HG03460 (cell line): ENCODE measurements at regions not wholly inside any gene's neighbourhood (a gene's known extent, or its start where the extent isn't known, plus 50 kb on each side); places are given as distances from the start of the nearest gene placed in this dataset.

Experiments used
- ATAC-seq: cut with Tn5 transposase; IDR thresholded peaks from one replicate; pipeline ENCODE4 v1.9.1; 2021; ENCODE audit not compliant: unreplicated experiment

DNA sequence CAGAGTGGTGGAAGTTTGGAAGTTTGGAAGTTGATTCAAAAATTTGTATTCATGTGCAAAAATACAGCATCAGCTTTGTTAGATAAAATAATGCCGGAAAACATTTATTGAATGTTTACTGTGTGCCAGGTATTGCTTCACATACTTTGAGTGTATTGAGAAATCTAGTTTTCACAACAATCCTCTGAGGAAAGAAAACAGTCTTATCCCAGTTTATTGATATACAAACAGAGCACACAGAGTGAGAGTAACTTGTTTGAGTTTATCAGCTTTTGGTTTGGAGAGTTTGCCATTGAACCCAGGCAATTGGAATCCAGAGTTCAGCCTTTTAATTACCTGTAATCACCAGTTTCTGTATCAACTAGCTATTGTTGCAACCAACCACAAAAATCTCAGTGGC lies 127.2 kb upstream of the RPS6KA3 start:
- ATAC-seq: no peak

DNA sequence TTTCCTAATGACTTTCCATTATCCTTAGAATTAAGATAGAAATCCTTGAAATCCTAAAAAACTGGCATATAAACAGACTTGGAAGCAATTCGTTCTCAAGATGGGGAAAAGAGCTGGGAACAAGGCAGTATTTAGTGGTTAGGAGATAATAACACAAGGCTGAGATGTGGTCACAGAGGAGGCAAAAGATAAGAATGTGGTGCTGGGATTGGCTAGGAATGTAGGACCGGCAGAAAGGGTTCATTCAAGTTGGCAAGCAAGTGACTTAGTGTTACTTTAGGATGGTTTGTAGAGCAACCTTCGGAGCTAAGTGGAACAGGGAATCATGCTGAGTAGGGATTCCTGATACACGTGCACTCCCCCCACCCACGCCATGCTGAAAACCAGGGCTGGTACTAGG lies 121.9 kb upstream of the RPS6KA3 start:
- no peak for ATAC-seq

DNA sequence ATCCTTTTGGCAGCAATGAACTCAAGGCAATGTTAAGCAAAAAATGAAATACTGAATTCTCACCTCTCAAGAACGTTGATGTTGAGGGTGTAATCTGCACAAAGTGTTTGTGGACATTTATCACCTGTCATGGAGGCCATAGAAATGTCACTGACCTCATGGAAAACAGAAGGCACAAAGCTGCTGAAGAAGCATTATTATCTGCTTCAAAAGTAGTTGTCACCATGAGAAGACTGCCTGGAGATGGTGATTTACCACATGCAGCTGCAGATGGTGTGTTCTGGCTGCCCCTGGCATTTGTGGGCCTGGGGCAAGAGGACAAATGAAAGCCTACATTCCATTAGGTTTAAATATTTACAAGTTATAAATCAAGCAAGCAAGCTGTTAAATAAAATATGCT lies 116.8 kb upstream of the RPS6KA3 start:
- ATAC-seq: no peak

DNA sequence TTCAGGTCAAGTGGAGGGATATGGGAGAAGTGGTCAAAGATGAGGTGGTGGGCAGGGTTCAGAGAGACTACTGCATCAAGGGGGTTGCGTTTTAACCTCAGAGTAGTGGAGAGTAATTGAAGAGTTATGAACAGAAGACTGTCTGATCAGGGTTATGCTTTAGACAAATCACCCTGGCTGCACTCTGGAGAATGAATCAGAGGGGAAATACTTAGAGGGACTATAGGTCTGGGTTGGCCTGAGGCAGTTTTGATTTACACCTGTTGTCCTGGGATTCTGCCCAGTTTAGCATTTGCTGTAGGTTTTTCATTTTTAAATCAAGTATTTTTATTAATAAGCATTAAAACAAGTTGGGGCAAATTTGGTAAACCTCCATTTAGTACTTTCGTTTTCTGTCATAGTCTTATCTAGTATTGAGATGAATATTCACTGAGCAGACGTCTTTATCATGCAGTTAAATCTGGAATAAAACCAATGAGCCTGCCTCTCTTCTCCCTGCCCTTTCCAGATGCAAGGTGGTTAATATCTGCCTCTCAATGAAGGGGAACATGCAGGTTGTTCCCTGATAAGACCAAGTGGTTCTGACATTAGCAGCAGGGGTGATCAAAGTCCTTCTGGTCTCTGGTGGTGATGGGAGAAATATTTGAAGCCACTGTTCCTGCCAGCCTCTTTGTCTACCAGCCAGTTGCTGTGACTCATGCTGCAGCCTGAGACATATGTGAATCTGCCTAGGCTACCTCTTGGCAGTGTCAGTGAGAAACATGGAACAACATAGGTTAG lies 116.0 kb upstream of the RPS6KA3 start:
- peak; percentile 48 for ATAC-seq

DNA sequence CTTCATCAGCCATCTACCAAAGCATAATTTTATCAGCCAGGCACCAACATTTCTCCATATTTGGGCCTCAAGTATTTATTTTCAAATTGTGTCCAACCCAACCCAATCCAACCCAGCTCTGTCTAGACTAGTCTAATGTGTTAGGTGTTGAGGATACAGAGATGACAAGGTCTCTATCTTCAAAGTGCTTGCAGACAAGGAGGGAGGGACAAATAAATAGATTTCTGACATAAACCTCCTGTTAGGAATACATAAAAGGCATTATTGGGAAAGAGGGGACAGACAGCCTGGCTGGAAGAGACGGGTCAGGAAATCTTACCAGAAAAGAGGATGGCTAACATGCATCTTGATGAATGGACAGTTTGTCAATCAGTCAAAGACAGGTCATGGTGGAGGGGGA lies 115.4 kb upstream of the RPS6KA3 start:
- no peak for ATAC-seq

DNA sequence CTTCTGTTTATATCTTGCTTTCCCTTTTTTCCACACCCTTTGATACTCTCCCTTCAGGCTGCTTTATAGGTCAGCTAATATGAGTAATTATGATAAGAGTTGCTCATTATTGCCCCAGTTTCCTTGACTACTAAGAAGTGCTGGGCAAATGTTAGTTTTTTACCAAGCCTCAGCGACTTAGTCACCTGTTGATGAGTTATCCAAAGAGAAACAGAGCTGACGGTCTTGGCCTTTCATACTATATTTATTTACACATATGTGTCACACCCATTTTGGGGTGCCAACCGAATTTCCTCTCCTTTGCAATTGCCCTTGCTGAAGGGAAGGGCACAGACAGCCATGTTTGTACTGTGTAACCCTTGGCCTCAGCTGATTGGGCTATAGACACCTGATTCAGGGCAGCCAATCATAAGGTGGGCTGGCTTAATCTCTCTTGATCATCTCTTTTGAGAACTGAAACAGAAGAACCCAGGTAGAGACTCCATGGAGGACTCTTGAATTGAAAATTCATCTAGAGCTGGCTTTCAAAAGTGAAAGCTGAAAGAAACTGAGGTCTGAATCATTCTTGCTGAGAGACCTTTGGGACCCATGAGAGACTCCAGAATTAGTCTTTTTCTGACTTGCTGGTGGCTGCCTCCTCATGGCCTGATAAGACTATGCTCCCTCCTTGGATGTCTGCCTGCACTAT lies 111.7 kb upstream of the RPS6KA3 start:
- peak; percentile 53 for ATAC-seq

DNA sequence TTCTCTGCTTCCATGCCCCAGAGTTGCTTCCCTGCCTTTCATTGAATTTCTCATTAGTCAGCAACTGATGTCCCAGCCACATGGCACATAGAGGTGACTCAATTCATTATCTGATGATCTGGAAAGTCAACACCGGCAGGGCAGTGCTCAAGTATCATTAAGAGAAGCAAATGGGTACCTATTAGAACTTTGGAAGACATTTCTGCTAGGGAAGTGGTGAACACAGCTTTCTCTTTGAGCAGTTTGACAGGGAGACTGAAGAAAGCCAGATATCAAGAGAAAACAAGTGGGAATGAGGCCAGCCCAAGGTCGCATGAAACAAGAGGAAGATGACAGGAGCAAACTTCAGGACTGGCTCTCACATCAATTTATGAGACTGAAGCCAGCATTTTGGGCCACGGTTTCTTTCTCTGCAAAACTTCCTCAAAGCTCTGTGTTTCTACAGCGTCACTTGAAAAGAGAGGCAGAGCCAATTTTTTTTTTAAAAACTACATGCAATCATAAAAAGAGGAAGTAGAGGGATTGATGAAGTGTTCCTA lies 108.3 kb upstream of the RPS6KA3 start:
- no peak for ATAC-seq

DNA sequence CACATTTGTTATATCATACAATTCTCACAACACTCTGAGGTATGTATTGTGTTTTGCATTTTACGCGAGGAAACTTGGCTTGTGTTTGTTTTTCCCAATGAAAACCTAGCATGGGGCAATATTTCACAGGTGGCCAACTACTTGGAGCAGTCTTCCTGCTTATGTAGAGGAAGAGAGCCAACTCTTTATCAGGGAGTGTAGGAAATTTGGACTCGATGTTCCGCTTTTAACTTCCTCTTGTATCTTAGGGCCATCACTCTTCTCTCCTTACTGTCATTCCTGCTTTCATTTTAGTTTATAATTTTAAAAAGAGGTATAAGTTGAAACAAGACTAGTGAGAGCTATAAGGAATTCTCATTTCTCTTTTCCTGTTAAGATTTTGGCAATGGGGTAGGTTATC lies 107.7 kb upstream of the RPS6KA3 start:
- no peak for ATAC-seq

DNA sequence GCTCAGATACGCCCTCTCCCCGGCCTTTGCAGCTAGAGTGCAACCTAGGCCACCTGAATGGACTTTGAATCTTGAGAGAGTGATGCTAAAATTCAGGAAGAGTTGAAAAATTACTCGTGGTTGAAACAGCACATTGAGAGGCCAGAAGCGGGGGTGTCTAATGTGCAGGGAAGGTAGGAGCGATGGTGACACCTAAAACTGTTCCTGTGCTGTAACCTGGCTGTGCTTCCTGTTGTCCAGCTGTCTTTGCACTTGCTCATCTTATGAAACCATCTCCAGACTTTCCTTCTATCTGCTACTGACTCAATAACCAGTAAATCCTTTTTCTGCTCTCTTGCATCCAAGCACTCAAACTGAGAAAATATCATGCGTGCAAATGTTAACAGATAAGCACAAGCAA lies 106.4 kb upstream of the RPS6KA3 start:
- ATAC-seq: no peak

DNA sequence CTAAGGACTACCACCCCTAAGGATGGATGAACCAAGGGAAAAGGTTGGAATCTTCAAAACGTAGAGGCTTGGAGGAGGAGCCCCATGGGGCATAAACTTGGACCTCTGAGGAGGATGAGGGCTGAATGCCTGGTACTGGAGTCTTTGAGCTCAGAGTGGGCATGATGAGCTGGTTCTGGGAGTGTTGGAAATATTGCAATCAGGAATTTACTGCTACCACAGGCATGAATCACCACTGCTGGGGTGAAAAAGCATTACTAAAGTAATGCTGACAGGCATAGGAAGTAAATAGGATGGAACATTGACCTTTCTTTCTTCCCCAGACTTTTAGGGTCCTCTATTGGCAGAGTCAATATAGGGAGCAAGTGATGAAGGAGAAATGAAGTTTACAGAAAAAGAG lies 105.8 kb upstream of the RPS6KA3 start:
- no peak for ATAC-seq

DNA sequence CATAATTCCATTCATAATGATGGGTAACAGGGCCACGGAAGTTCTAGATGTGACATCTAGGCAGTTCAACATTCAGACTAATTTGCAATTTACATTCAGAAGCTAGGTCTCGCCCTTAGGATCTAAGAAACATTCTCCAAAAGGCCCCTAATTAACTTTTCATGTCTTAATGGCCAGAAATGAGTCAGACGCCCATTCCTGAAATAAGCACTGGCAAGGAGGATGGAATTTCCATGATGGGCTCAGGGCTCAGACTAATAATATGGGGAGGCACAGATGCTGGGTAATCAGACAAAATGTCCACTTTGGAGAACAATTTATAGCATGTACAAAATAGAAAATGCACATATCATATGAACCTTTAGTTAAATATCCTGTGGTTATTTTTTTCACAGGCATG lies 102.8 kb upstream of the RPS6KA3 start:
- ATAC-seq: no peak

DNA sequence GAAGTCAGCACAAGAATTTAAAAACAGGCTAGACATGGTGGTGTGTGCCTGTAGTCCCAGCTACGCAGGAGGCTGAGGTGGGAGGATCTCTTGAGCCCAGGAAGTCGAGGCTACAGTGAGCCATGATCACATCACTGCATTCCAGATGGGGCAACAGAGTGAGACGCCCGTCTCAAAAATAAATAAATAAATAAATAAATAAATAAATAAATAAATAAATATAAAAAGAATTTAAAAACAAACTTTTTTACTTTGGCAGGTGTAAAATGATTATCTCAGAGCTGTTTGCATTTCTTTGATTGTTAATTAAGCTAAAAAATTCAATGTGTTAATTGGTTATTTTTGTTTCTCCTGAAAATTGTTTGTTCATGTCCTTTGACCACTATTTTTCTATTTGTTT lies 97.5 kb upstream of the RPS6KA3 start:
- ATAC-seq: no peak

DNA sequence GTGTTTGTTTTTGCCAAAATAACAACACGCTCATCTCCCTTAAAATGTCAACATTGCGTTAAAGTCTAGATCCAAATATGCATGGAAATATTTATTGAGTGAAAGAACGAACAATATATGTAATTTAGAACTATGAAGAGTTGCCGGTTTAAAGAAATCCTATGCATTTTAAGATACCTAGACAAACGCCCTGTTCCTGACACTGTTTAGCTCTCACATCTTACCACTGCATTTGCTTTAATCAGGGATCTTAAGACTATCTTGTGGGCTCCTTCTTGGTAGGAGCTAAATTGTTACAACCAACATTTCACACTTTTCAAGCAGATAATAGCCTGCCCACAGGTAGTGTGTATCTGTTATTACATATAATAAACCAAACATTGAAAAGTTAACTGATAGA lies 96.6 kb upstream of the RPS6KA3 start:
- ATAC-seq: no peak

DNA sequence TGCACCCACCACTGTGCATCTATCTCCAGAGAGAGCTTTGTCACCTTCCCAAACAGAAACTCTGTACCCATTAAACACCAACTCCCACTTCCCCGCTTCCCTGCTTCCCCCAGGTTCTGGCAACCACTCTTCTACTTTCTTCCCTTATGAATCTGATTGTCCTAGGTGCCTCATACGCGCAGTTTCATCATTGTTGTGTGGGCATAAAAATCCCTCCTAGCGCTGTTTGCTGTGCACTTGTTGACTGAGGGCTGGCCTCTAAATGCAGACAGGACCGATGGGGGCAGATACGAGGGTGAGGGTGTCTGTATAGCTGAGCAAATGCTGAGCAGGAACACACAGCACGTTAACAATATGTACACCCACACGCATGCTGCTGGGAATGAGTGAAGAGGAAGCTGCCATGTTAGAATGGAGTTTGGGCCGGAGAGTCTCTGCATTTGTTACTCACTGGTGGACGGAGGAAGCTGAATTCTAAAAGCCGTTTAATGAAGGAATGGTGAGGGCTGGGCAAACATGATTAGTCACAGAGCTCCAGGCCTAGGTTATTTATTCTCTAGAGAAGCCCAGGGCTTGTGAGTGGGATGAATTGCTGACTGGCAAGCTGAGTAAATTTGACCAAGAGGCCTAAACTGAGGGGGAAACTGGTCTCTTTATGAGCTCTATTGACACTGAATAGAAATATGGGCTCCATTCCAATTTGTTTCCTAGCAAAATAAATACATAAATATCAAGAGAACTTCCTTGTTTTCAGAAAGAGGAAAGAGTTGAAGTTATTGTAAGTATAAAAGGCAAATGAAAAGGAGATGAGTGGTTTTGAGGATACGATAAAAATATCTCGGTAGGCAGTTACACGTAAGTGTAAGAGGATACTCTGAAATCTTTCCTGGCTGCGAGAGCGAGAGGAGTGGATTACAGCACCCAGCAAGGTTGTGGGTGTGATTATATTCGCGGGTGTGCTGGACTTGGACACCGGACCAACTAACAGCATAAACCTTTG lies 95.9 kb upstream of the RPS6KA3 start:
- ATAC-seq: no peak

DNA sequence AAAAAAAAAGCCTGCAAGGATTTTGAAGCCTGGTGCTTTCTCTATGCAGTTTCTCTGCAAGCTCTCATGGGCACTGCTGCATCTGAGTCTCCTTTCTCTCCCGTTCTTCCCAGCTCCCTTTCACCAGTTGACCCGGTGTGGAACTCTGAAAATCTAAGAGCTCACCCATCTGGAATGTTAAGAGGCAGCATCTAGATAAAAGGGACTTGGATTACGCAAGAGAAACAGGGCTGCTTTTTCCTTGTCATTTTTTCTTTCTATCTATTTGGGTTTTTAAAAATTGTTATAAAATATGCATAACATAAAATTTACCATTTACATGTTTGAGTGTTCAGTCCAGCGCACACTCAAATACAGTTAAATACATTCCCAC lies 95.2 kb upstream of the RPS6KA3 start:
- ATAC-seq: no peak

DNA sequence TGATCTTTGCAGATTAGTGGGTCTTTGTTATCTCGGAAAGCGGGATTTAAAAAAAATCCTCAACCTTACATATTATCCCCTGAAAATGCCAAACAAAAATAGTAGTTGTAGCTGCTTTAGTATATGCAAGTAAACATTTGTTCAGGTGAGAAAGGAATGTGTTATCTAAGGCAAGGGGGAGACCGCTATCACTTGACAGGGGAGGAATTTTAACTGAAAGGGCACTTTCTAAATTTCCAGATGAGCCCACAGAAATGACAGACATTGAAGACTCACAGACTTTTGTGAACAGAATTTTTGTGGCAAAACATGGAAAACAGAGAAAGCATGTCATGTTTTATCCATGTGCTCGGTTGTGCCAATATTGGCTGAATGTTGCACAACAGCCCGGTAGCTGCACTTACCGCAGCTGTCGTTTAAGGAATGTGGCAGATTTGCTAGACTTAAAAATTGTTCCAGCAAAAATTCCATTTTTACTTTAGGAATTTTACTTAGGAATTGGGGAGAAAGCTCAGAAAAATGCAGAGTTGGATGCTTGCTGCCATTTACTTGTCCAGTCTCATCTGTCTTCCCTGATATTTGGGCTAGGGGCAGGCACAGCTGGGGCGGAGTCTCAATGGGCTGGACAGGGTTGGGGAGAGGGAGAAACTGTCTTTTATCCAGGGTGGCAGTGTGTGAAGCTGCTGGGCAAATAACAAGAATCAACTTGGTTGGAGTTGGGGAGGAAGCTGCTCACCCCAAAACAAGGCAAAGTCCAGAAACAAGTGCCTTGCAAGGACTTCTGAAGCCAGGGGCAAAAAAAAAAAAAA lies 94.6 kb upstream of the RPS6KA3 start:
- ATAC-seq: no peak

DNA sequence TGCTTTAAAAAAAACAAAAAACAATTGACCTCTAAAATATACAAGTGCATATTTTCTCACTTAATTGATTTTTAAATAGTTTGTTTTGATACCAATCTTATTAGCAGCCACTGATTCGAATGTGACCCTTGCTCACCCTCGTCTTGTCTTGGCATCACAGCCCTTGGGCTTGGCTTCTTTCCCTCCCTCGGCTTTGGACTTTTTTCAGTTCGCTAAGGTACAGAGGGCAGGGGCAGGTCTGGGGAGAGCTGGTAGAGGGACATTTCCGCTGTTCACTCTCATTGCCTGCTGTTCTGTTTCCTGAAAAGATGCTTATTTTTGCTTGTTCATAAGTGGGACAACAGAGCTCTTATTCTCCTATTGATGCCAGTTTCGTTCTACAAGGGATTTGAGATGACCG lies 88.5 kb upstream of the RPS6KA3 start:
- ATAC-seq: no peak

DNA sequence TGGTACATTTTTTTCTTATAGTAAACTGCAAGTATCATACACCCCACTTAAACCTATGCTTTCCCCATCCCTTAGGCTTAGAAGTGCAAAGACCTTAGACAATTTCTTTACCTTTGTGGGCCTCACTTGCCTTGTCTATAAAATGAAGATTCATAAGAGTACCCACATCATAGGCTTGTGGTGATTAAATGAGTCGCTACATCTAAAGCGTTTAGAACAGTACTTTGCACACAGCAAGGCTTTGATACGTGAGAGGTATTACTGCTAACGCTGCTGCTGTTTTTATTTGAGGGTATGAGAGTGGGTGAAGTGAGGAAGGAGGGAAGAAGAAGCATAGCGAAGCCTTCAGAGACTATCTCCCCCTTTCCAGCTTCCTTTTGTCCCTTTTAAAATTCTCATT lies 87.8 kb upstream of the RPS6KA3 start:
- no peak for ATAC-seq

DNA sequence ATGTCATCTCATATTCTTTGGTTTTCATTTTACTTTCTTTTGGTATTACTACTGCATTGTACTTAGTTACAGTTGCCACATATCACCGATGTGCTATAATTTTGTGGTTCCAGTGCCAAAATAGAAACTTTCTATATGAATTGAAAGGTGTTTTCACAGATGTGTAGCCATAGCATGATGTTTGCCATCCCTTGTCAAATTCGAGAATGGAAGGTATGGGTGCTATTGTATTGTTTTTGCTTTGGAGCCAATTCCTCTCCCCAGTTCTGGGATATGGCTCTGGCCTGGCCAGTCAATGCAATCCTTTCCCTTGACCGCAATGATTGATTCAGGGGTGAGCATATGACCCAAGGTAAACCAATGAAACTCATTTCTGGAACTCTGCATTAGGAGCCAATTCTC lies 86.2 kb upstream of the RPS6KA3 start:
- ATAC-seq: no peak

DNA sequence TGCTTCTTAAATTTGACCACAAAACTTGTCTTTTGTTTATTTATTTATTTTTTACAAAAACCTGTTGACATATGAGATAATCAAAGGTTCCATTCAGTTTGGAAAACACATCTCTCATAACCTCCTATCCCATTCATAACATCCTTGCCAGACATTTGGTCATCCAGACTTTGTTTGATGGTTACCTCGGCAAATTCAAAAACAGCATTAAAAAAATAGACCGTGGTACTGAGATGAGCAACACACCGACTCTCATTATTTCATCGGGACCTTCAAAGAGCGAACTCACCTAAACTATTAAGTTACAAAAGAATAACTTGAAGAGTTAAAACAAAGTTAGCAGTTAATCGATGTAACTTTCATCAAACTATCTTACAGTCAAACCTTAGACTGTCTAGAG lies 85.8 kb upstream of the RPS6KA3 start:
- no peak for ATAC-seq

DNA sequence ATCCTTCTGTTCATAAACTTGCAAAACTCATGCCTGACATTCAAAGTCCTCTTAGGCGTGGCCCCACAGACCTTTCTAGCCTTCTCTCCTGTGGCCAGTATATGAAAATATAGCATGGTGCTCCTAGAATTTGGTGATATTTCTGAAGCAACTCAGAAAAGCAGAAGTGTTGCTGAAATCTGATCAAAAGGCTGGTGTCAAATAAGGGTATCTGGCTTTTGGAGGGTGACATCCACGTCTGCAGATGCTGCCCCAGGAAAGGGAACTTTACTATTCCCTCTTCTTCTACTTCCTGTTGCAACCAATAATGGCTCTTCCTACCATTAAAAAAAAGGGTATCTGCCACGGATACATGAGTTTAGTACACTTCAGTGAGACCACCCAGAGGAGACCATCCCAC lies 83.9 kb upstream of the RPS6KA3 start:
- ATAC-seq: no peak
